Liver (tissue), 7 donors: ENCODE measurements at regions not wholly inside any gene's neighbourhood (a gene's known extent, or its start where the extent isn't known, plus 50 kb on each side); places are given as distances from the start of the nearest gene placed in this dataset.

Experiments
- DNase-seq: peaks from one replicate; pipeline ENCODE4 v3.0.0-alpha.2; 2017; ENCODE audit warnings: low spot score
- H3K27ac ChIP-seq, 2 donors: one replicate each; pipeline ENCODE4 v1.7.0; 2013; ENCODE audit warnings: inconsistent platforms in 2 of 2, low read length in 2 of 2, control low read depth in 1 of 2, low read depth in 1 of 2, mild to moderate bottlenecking in 1 of 2
- H3K27me3 ChIP-seq, 4 donors: one replicate each; pipeline versions ENCODE4 v1.6.1 to v1.7.0; 2013; ENCODE audit warnings: low read length in 3 of 4, inconsistent platforms in 1 of 4, mild to moderate bottlenecking in 1 of 4, moderate library complexity in 1 of 4; ENCODE audit not compliant: control insufficient read depth in 4 of 4, insufficient read depth in 4 of 4
- H3K36me3 ChIP-seq, 4 donors: one replicate each; pipeline versions ENCODE4 v1.6.1 to v1.7.0; 2013; ENCODE audit warnings: low read length in 3 of 4, mild to moderate bottlenecking in 3 of 4, low read depth in 1 of 4, moderate library complexity in 1 of 4; ENCODE audit not compliant: control insufficient read depth in 4 of 4, insufficient read depth in 3 of 4
- H3K4me1 ChIP-seq, 4 donors: one replicate each; pipeline versions ENCODE4 v1.6.1 to v1.7.0; 2013; ENCODE audit warnings: low read length in 3 of 4, mild to moderate bottlenecking in 3 of 4, moderate library complexity in 1 of 4; ENCODE audit not compliant: control insufficient read depth in 4 of 4, insufficient read depth in 4 of 4
- H3K4me3 ChIP-seq, 3 donors: one replicate each; pipeline versions ENCODE4 v1.6.1 to v1.7.0; 2013; ENCODE audit warnings: low read length in 3 of 3, control low read depth in 1 of 3, low read depth in 1 of 3, mild to moderate bottlenecking in 1 of 3
- H3K9ac ChIP-seq, 2 donors: one replicate each; pipeline ENCODE4 v1.7.0; 2013; ENCODE audit warnings: low read length in 2 of 2, mild to moderate bottlenecking in 2 of 2, moderate library complexity in 2 of 2, control low read depth in 1 of 2, low read depth in 1 of 2
- H3K9me3 ChIP-seq, 4 donors: one replicate each; pipeline versions ENCODE4 v1.6.1 to v1.7.0; 2013; ENCODE audit warnings: low read length in 3 of 4; ENCODE audit not compliant: control insufficient read depth in 4 of 4
- EGR1 ChIP-seq, 2 donors: IDR thresholded peaks; 2 replicates each; pipeline ENCODE4 v1.6.1; 2016 to 2018; ENCODE audit warnings: antibody characterized with exemption in 2 of 2, low read depth in 2 of 2
- FOXA1 ChIP-seq: IDR thresholded peaks from 2 replicates; pipeline ENCODE4 v1.6.1; 2016; ENCODE audit warnings: antibody characterized with exemption
- FOXA2 ChIP-seq: IDR thresholded peaks from 2 replicates; pipeline ENCODE4 v1.6.1; 2016; ENCODE audit warnings: antibody characterized with exemption
- GABPA ChIP-seq, 2 donors: IDR thresholded peaks in 1 of 2; conservative IDR thresholded peaks in 1 of 2; 2 replicates each; pipeline ENCODE4 v1.6.1; 2016; ENCODE audit warnings: antibody characterized with exemption in 2 of 2, mild to moderate bottlenecking in 1 of 2, moderate library complexity in 1 of 2
- HNF4G ChIP-seq: IDR thresholded peaks from 2 replicates; pipeline ENCODE4 v1.6.1; 2016; ENCODE audit warnings: antibody characterized with exemption
- JUND ChIP-seq, 2 donors: IDR thresholded peaks; 2 replicates each; pipeline ENCODE4 v1.6.1; 2016; ENCODE audit warnings: antibody characterized with exemption in 2 of 2
- MAX ChIP-seq: IDR thresholded peaks from 2 replicates; pipeline ENCODE4 v1.6.1; 2016; ENCODE audit warnings: antibody characterized with exemption
- NR2F2 ChIP-seq: IDR thresholded peaks from 2 replicates; pipeline ENCODE4 v1.6.1; 2016; ENCODE audit warnings: antibody characterized with exemption
- RAD21 ChIP-seq, 2 donors: IDR thresholded peaks; 2 replicates each; pipeline ENCODE4 v1.6.1; 2016; ENCODE audit warnings: antibody characterized with exemption in 2 of 2, mild to moderate bottlenecking in 2 of 2
- REST ChIP-seq: IDR thresholded peaks from 2 replicates; pipeline ENCODE4 v1.6.1; 2016; ENCODE audit warnings: antibody characterized with exemption, mild to moderate bottlenecking
- RXRA ChIP-seq, 2 donors: IDR thresholded peaks; 2 replicates each; pipeline ENCODE4 v1.6.1; 2017 to 2018; ENCODE audit warnings: antibody characterized with exemption in 2 of 2, mild to moderate bottlenecking in 1 of 2
- SP1 ChIP-seq: IDR thresholded peaks from 2 replicates; pipeline ENCODE4 v1.6.1; 2018; ENCODE audit warnings: antibody characterized with exemption, mild to moderate bottlenecking
- ZBTB33 ChIP-seq: IDR thresholded peaks from 2 replicates; pipeline ENCODE4 v1.6.1; 2016; ENCODE audit warnings: antibody characterized with exemption
- WGBS: extraction: QIAGEN DNeasy Blood & Tissue Kit; methylation state at CpG from one replicate; pipeline ENCODE4 v1.1.7; 2013; 5-methylcytosine and 5-hydroxymethylcytosine counted together
- donor health status: healthy.
- donor health status: healthy.
- donor health status: healthy.
- donor health status: healthy.

GRCh38 chr19:28577666-28578065 lies 635.3 kb downstream of the UQCRFS1 start:
- H3K9me3 ChIP-seq, result no peaks in the 10 kb centered on the region
- DNase-seq, result no peak
- H3K4me3 ChIP-seq, result no peak overlapping the region
- H3K9ac ChIP-seq, result no peak overlapping the region
- TF ChIP-seq HNF4G (no peak), JUND (IDR thresholded peaks at IDR 0.05) (no peak), MAX (no peak), RXRA (IDR thresholded peaks at IDR 0.05) (no peak), NR2F2 (no peak), SP1 (no peak), RAD21 (IDR thresholded peaks at IDR 0.05) (no peak), ZBTB33 (no peak)
- WGBS, result 87% methylated on average over 6 of the region's 6 CpGs
- H3K36me3 ChIP-seq, result no peaks in the 10 kb centered on the region
- no peak overlapping the region for H3K27ac ChIP-seq
- H3K27me3 ChIP-seq, result no peaks in the 10 kb centered on the region
- H3K4me1 ChIP-seq, result peaks cover 0 to 6% (median under 1%) of the 10 kb centered on the region in 4 donors

- H3K36me3 ChIP-seq, result no peaks in the 10 kb centered on the region
- no peak for DNase-seq
- H3K4me1 ChIP-seq, result peaks cover 0 to 6% (median under 1%) of the 10 kb centered on the region in 4 donors
- no peaks in the 10 kb centered on the region for H3K27me3 ChIP-seq
- H3K27ac ChIP-seq, result no peak overlapping the region
- no peak overlapping the region for H3K4me3 ChIP-seq
- 83% methylated on average over 2 of the region's 2 CpGs for WGBS
- no peak overlapping the region for H3K9ac ChIP-seq
- TF ChIP-seq REST (no peak), JUND (IDR thresholded peaks at IDR 0.05) (no peak), HNF4G (no peak), MAX (no peak), FOXA2 (no peak), GABPA (IDR thresholded peaks at IDR 0.05 in 1 of 2, conservative IDR thresholded peaks at IDR 0.05 in 1 of 2) (no peak), NR2F2 (no peak)
- H3K9me3 ChIP-seq, result no peaks in the 10 kb centered on the region
Observed at GRCh38 chr19:28577233-28577632, 635.7 kb downstream of the UQCRFS1 start.

GRCh38 chr19:28575816-28576215 lies 637.1 kb downstream of the UQCRFS1 start:
- DNase-seq, result no peak
- no peak for TF ChIP-seq GABPA (IDR thresholded peaks at IDR 0.05 in 1 of 2, conservative IDR thresholded peaks at IDR 0.05 in 1 of 2)
- TF ChIP-seq HNF4G, result no peak
- TF ChIP-seq EGR1 (IDR thresholded peaks at IDR 0.05; ENCODE audit: low read depth in 2 of 2), result no peak
- TF ChIP-seq REST, result no peak
- TF ChIP-seq SP1, result no peak
- TF ChIP-seq FOXA1, result no peak
- TF ChIP-seq MAX, result no peak
- TF ChIP-seq RAD21 (IDR thresholded peaks at IDR 0.05), result no peak
- no peak for TF ChIP-seq FOXA2
- TF ChIP-seq ZBTB33, result no peak
- TF ChIP-seq RXRA (IDR thresholded peaks at IDR 0.05), result no peak

More at GRCh38 chr19:28575816-28576215, 637.1 kb downstream of the UQCRFS1 start:
- Histone ChIP-seq H3K9ac (no peak overlapping the region), H3K9me3 (no peaks in the 10 kb centered on the region), H3K4me1 (peaks cover 0 to 2% (median 0%) of the 10 kb centered on the region in 4 donors), H3K36me3 (no peaks in the 10 kb centered on the region), H3K27ac (no peak overlapping the region), H3K4me3 (no peak overlapping the region), H3K27me3 (no peaks in the 10 kb centered on the region)
